ENCODE measurements at regions not wholly inside any gene's neighbourhood (a gene's known extent, or its start where the extent isn't known, plus 50 kb on each side); places are given as distances from the start of the nearest gene placed in this dataset.

- TF ChIP-seq YY1 (IDR thresholded peaks at IDR 0.05; ENCODE audit: low read depth) (no peak), EP300 (IDR thresholded peaks at IDR 0.05; ENCODE audit: borderline replicate concordance) (no peak), TAF1 (IDR thresholded peaks at IDR 0.05; ENCODE audit: low read depth) (no peak), CREB1 (IDR thresholded peaks at IDR 0.05; ENCODE audit: low read depth) (no peak), FOXM1 (IDR thresholded peaks at IDR 0.05; ENCODE audit: borderline replicate concordance, low read depth) (no peak), EGR1 (IDR thresholded peaks at IDR 0.05) (no peak), RAD21 (IDR thresholded peaks at IDR 0.05; ENCODE audit: low read depth) (no peak), CEBPB (IDR thresholded peaks at IDR 0.05) (no peak)
- TF ChIP-seq, protein P1, sequence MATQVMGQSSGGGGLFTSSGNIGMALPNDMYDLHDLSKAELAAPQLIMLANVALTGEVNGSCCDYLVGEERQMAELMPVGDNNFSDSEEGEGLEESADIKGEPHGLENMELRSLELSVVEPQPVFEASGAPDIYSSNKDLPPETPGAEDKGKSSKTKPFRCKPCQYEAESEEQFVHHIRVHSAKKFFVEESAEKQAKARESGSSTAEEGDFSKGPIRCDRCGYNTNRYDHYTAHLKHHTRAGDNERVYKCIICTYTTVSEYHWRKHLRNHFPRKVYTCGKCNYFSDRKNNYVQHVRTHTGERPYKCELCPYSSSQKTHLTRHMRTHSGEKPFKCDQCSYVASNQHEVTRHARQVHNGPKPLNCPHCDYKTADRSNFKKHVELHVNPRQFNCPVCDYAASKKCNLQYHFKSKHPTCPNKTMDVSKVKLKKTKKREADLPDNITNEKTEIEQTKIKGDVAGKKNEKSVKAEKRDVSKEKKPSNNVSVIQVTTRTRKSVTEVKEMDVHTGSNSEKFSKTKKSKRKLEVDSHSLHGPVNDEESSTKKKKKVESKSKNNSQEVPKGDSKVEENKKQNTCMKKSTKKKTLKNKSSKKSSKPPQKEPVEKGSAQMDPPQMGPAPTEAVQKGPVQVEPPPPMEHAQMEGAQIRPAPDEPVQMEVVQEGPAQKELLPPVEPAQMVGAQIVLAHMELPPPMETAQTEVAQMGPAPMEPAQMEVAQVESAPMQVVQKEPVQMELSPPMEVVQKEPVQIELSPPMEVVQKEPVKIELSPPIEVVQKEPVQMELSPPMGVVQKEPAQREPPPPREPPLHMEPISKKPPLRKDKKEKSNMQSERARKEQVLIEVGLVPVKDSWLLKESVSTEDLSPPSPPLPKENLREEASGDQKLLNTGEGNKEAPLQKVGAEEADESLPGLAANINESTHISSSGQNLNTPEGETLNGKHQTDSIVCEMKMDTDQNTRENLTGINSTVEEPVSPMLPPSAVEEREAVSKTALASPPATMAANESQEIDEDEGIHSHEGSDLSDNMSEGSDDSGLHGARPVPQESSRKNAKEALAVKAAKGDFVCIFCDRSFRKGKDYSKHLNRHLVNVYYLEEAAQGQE (IDR thresholded peaks at IDR 0.05; ENCODE audit: low read depth): no peak
- TF ChIP-seq, protein P2, sequence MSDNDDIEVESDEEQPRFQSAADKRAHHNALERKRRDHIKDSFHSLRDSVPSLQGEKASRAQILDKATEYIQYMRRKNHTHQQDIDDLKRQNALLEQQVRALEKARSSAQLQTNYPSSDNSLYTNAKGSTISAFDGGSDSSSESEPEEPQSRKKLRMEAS (IDR thresholded peaks at IDR 0.05): no peak
Measured at GRCh38 chr13:62779161-62779560, 1363.5 kb upstream of the PCDH20 start.
